RPMI8226 (cell line): ENCODE measurements at regions not wholly inside any gene's neighbourhood (a gene's known extent, or its start where the extent isn't known, plus 50 kb on each side); places are given as distances from the start of the nearest gene placed in this dataset.

Experiments
- DNase-seq: peaks from one replicate; pipeline ENCODE4 v3.0.0-alpha.2; 2015

GRCh38 chr9:111193095-111193494 is 136.9 kb downstream of the OR2K2 start:
- DNase-seq: no peak

- DNase-seq: no peak
Observed at GRCh38 chr9:111192650-111193049, 137.4 kb downstream of the OR2K2 start.

GRCh38 chr9:111190347-111190746 is 139.7 kb downstream of the OR2K2 start:
- no peak for DNase-seq

- DNase-seq: no peak
Observed at GRCh38 chr9:111187376-111187775, 142.6 kb downstream of the OR2K2 start.

- DNase-seq: no peak
Observed at GRCh38 chr9:111186021-111186530, 143.9 kb downstream of the OR2K2 start.

- DNase-seq: no peak
Observed at GRCh38 chr9:111180811-111181210, 142.5 kb upstream of the LPAR1 start.

- peak; percentile 48 for DNase-seq
Observed at GRCh38 chr9:111179577-111179976, 141.3 kb upstream of the LPAR1 start.

- DNase-seq: no peak
Observed at GRCh38 chr9:111178331-111179055, 140.2 kb upstream of the LPAR1 start.

GRCh38 chr9:111176511-111176910 is 138.2 kb upstream of the LPAR1 start:
- DNase-seq: no peak

- DNase-seq: no peak
Observed at GRCh38 chr9:111175350-111175749, 137.1 kb upstream of the LPAR1 start.

GRCh38 chr9:111167341-111167740 is 129.1 kb upstream of the LPAR1 start:
- DNase-seq: no peak

GRCh38 chr9:111163716-111164389 is 125.6 kb upstream of the LPAR1 start:
- DNase-seq: no peak

- DNase-seq: no peak
Observed at GRCh38 chr9:111162026-111162425, 123.8 kb upstream of the LPAR1 start.

- no peak for DNase-seq
Observed at GRCh38 chr9:111161015-111161415, 122.7 kb upstream of the LPAR1 start.

GRCh38 chr9:111158999-111159398 is 120.7 kb upstream of the LPAR1 start:
- DNase-seq: no peak

- no peak for DNase-seq
Observed at GRCh38 chr9:111158363-111158762, 120.1 kb upstream of the LPAR1 start.

- DNase-seq: no peak
Observed at GRCh38 chr9:111154081-111154562, 115.9 kb upstream of the LPAR1 start.

- DNase-seq: no peak
Observed at GRCh38 chr9:111152614-111153406, 114.5 kb upstream of the LPAR1 start.

GRCh38 chr9:111151537-111151936 is 113.3 kb upstream of the LPAR1 start:
- no peak for DNase-seq

- no peak for DNase-seq
Observed at GRCh38 chr9:111150181-111150580, 111.9 kb upstream of the LPAR1 start.

- no peak for DNase-seq
Observed at GRCh38 chr9:111149018-111149759, 110.9 kb upstream of the LPAR1 start.
